ENCODE measurements at regions not wholly inside any gene's neighbourhood (a gene's known extent, or its start where the extent isn't known, plus 50 kb on each side); places are given as distances from the start of the nearest gene placed in this dataset.

- Histone ChIP-seq H3K4me3 (no peak overlapping the region), H3K9me3 (no peaks in the 10 kb centered on the region), H3K27ac (replicated peaks in 1 of 4) (no peak overlapping the region), H3K36me3 (no peaks in the 10 kb centered on the region), H3K4me1 (no peaks in the 10 kb centered on the region), H3K27me3 (no peaks in the 10 kb centered on the region)
- no peak for TF ChIP-seq POLR2AphosphoS5 (IDR thresholded peaks at IDR 0.05)
- TF ChIP-seq CTCF (IDR thresholded peaks at IDR 0.05), result no peak
- TF ChIP-seq POLR2A (IDR thresholded peaks at IDR 0.05; ENCODE audit: low read depth), result no peak
- no peak for TF ChIP-seq EP300 (IDR thresholded peaks at IDR 0.05)
- no peak for DNase-seq (ENCODE audit: extremely low spot score)
- WGBS, result 88% methylated on average over 11 of the region's 11 CpGs
- intact Hi-C loops (cut with DNase I), result no loop called here
Observed at GRCh38 chr7:121620953-121621606, 225.0 kb upstream of the FAM3C start.

- Histone ChIP-seq H3K27ac (replicated peaks in 1 of 4) (no peak overlapping the region), H3K36me3 (no peaks in the 10 kb centered on the region), H3K27me3 (no peaks in the 10 kb centered on the region), H3K4me1 (no peaks in the 10 kb centered on the region), H3K4me3 (no peak overlapping the region), H3K9me3 (no peaks in the 10 kb centered on the region)
- DNase-seq (ENCODE audit: extremely low spot score), result no peak
- no peak for TF ChIP-seq POLR2AphosphoS5 (IDR thresholded peaks at IDR 0.05)
- TF ChIP-seq POLR2A (IDR thresholded peaks at IDR 0.05; ENCODE audit: low read depth), result no peak
- TF ChIP-seq EP300 (IDR thresholded peaks at IDR 0.05), result no peak
- TF ChIP-seq CTCF (IDR thresholded peaks at IDR 0.05), result no peak
- WGBS, result 40% methylated on average over 3 of the region's 3 CpGs
- intact Hi-C loops (cut with DNase I), result no loop called here
Observed at GRCh38 chr7:121620206-121620605, 224.1 kb upstream of the FAM3C start.

- intact Hi-C loops (cut with DNase I), result no loop called here
Observed at GRCh38 chr7:121618182-121618581, 222.1 kb upstream of the FAM3C start.

GRCh38 chr7:121610243-121610642, 214.1 kb upstream of the FAM3C start:
- peaks cover 0 to 9% (median 2%) of the 10 kb centered on the region in 4 donors for H3K4me1 ChIP-seq
- no peaks in the 10 kb centered on the region for H3K9me3 ChIP-seq
- H3K36me3 ChIP-seq, result no peaks in the 10 kb centered on the region
- H3K27ac ChIP-seq (replicated peaks in 1 of 4), result no peak overlapping the region
- H3K27me3 ChIP-seq, result no peaks in the 10 kb centered on the region
- no peak for DNase-seq (ENCODE audit: extremely low spot score)
- H3K4me3 ChIP-seq, result no peak overlapping the region
- intact Hi-C loops (cut with DNase I), result no loop called here
- WGBS, result 17% methylated on average over 1 of the region's 1 CpG
- TF ChIP-seq POLR2A (IDR thresholded peaks at IDR 0.05; ENCODE audit: low read depth) (no peak), CTCF (IDR thresholded peaks at IDR 0.05) (no peak), EP300 (IDR thresholded peaks at IDR 0.05) (no peak), POLR2AphosphoS5 (IDR thresholded peaks at IDR 0.05) (no peak)

More at GRCh38 chr7:121618182-121618581, 222.1 kb upstream of the FAM3C start:
- no peaks in the 10 kb centered on the region for H3K36me3 ChIP-seq
- no peak overlapping the region for H3K4me3 ChIP-seq
- no peak for TF ChIP-seq EP300 (IDR thresholded peaks at IDR 0.05)
- TF ChIP-seq POLR2AphosphoS5 (IDR thresholded peaks at IDR 0.05), result no peak
- TF ChIP-seq CTCF (IDR thresholded peaks at IDR 0.05), result no peak
- TF ChIP-seq POLR2A (IDR thresholded peaks at IDR 0.05; ENCODE audit: low read depth), result no peak
- H3K27me3 ChIP-seq, result no peaks in the 10 kb centered on the region
- no peak for DNase-seq (ENCODE audit: extremely low spot score)
- WGBS, result 79% methylated on average over 2 of the region's 2 CpGs
- no peak overlapping the region for H3K27ac ChIP-seq (replicated peaks in 1 of 4)
- H3K4me1 ChIP-seq, result no peaks in the 10 kb centered on the region
- H3K9me3 ChIP-seq, result no peaks in the 10 kb centered on the region

- no peak for DNase-seq (ENCODE audit: extremely low spot score)
- Histone ChIP-seq H3K27ac (replicated peaks in 1 of 4) (no peak overlapping the region), H3K4me1 (peaks cover 0 to 13% (median 3%) of the 10 kb centered on the region in 4 donors), H3K9me3 (no peaks in the 10 kb centered on the region), H3K27me3 (no peaks in the 10 kb centered on the region), H3K4me3 (no peak overlapping the region), H3K36me3 (no peaks in the 10 kb centered on the region)
- TF ChIP-seq EP300 (IDR thresholded peaks at IDR 0.05) (no peak), CTCF (IDR thresholded peaks at IDR 0.05) (no peak), POLR2AphosphoS5 (IDR thresholded peaks at IDR 0.05) (no peak)
- intact Hi-C loops (cut with DNase I), result no loop called here
Observed at GRCh38 chr7:121609208-121609607, 213.1 kb upstream of the FAM3C start.

All from esophagus muscularis mucosa (tissue), 4 donors.